Suprapubic skin (tissue), 4 donors: ENCODE measurements at regions not wholly inside any gene's neighbourhood (a gene's known extent, or its start where the extent isn't known, plus 50 kb on each side); places are given as distances from the start of the nearest gene placed in this dataset.

Source experiments
- CTCF ChIP-seq, 2 donors: fragments of 200-600 bp in 1 of 2; fragments of 450-650 bp in 1 of 2; sonication (generic) in 1 of 2; IDR thresholded peaks; one replicate each; pipeline ENCODE4 v1.5.1; 2016 to 2019; ENCODE audit warnings: antibody characterized with exemption in 2 of 2, mild to moderate bottlenecking in 1 of 2, moderate library complexity in 1 of 2
- EP300 ChIP-seq: sonication (generic); formaldehyde crosslinking; IDR thresholded peaks from one replicate; pipeline ENCODE4 v1.6.1; 2017; ENCODE audit warnings: antibody characterized with exemption
- POLR2AphosphoS5 ChIP-seq, 3 donors: sonication (generic); formaldehyde crosslinking; IDR thresholded peaks; one replicate each; pipeline ENCODE4 v1.6.1; 2017; ENCODE audit warnings: antibody characterized with exemption in 3 of 3

GRCh38 chr3:118593277-118593670 lies 441.4 kb downstream of the IGSF11 start:
- TF ChIP-seq CTCF (IDR thresholded peaks at IDR 0.05) (no peak), EP300 (no peak), POLR2AphosphoS5 (IDR thresholded peaks at IDR 0.05) (no peak)
